ENCODE measurements at regions not wholly inside any gene's neighbourhood (a gene's known extent, or its start where the extent isn't known, plus 50 kb on each side); places are given as distances from the start of the nearest gene placed in this dataset.

GRCh38 chr6:163843218-163843617 is 428.7 kb downstream of the QKI start:
- H3K4me1 ChIP-seq, result no peaks in the 10 kb centered on the region
- no peaks in the 10 kb centered on the region for H3K27me3 ChIP-seq
- intact Hi-C loops (cut with DNase I; ENCODE audit: low total_unique reads) (no loop called here), in situ Hi-C loops (cut with MboI; ENCODE audit: low pct_ligation_motif_present in 1 of 4, low pct_unique_long_range_greater_than_20kb in 1 of 4, low sequenced_read_pairs in 3 of 4) (no loop called here)
- no peak overlapping the region for H3K27ac ChIP-seq
- DNase-seq, result no peak
- 48 to 75% methylated on average over 2 to 3 of the region's 3 CpGs for WGBS, 2 donors (ENCODE audit: low coverage in 1 of 2)
- H3K36me3 ChIP-seq, result no peaks in the 10 kb centered on the region
- no peak for TF ChIP-seq POLR2AphosphoS5 (IDR thresholded peaks at IDR 0.05)
- TF ChIP-seq POLR2A (IDR thresholded peaks at IDR 0.05), result no peak
- TF ChIP-seq EP300 (IDR thresholded peaks at IDR 0.05; ENCODE audit: low read depth), result no peak
- TF ChIP-seq CTCF (IDR thresholded peaks at IDR 0.05), result no peak
- no peak overlapping the region for H3K4me3 ChIP-seq
- H3K9me3 ChIP-seq, result no peaks in the 10 kb centered on the region

GRCh38 chr6:163842467-163842866 is 427.9 kb downstream of the QKI start:
- Histone ChIP-seq H3K9me3 (no peaks in the 10 kb centered on the region), H3K4me1 (peaks cover 0 to 4% (median 2%) of the 10 kb centered on the region in 4 donors), H3K36me3 (no peaks in the 10 kb centered on the region), H3K27me3 (no peaks in the 10 kb centered on the region), H3K4me3 (no peak overlapping the region), H3K27ac (no peak overlapping the region)
- intact Hi-C loops (cut with DNase I; ENCODE audit: low total_unique reads), result no loop called here
- in situ Hi-C loops (cut with MboI; ENCODE audit: low pct_ligation_motif_present in 1 of 4, low pct_unique_long_range_greater_than_20kb in 1 of 4, low sequenced_read_pairs in 3 of 4), result no loop called here
- no peak for DNase-seq
- TF ChIP-seq EP300 (IDR thresholded peaks at IDR 0.05; ENCODE audit: low read depth) (no peak), POLR2A (IDR thresholded peaks at IDR 0.05) (no peak), POLR2AphosphoS5 (IDR thresholded peaks at IDR 0.05) (no peak)

GRCh38 chr6:163841733-163842132 is 427.2 kb downstream of the QKI start:
- DNase-seq, result no peak
- no peak overlapping the region for H3K27ac ChIP-seq
- H3K9me3 ChIP-seq, result no peaks in the 10 kb centered on the region
- no peak overlapping the region for H3K4me3 ChIP-seq
- intact Hi-C loops (cut with DNase I; ENCODE audit: low total_unique reads) (no loop called here), in situ Hi-C loops (cut with MboI; ENCODE audit: low pct_ligation_motif_present in 1 of 4, low pct_unique_long_range_greater_than_20kb in 1 of 4, low sequenced_read_pairs in 3 of 4) (no loop called here)
- no peaks in the 10 kb centered on the region for H3K27me3 ChIP-seq
- H3K36me3 ChIP-seq, result no peaks in the 10 kb centered on the region
- WGBS, 2 donors (ENCODE audit: low coverage in 1 of 2), result 67 to 71% methylated on average over 1 to 3 of the region's 3 CpGs
- TF ChIP-seq EP300 (IDR thresholded peaks at IDR 0.05; ENCODE audit: low read depth), result no peak
- no peak for TF ChIP-seq POLR2AphosphoS5 (IDR thresholded peaks at IDR 0.05)
- no peak for TF ChIP-seq POLR2A (IDR thresholded peaks at IDR 0.05)
- H3K4me1 ChIP-seq, result peaks cover 0 to 8% (median 2%) of the 10 kb centered on the region in 4 donors

GRCh38 chr6:163841326-163841725 is 426.8 kb downstream of the QKI start:
- H3K27me3 ChIP-seq, result no peaks in the 10 kb centered on the region
- no peaks in the 10 kb centered on the region for H3K9me3 ChIP-seq
- TF ChIP-seq POLR2A (IDR thresholded peaks at IDR 0.05), result no peak
- TF ChIP-seq CTCF (IDR thresholded peaks at IDR 0.05), result no peak
- no peak for TF ChIP-seq POLR2AphosphoS5 (IDR thresholded peaks at IDR 0.05)
- TF ChIP-seq EP300 (IDR thresholded peaks at IDR 0.05; ENCODE audit: low read depth), result no peak
- no peak for DNase-seq
- peaks cover 0 to 8% (median 2%) of the 10 kb centered on the region in 4 donors for H3K4me1 ChIP-seq
- no peak overlapping the region for H3K4me3 ChIP-seq
- no peak overlapping the region for H3K27ac ChIP-seq
- H3K36me3 ChIP-seq, result no peaks in the 10 kb centered on the region
- in situ Hi-C loops (cut with MboI; ENCODE audit: low pct_ligation_motif_present in 1 of 4, low pct_unique_long_range_greater_than_20kb in 1 of 4, low sequenced_read_pairs in 3 of 4), result no loop called here
- intact Hi-C loops (cut with DNase I; ENCODE audit: low total_unique reads), result no loop called here
- 0% methylated on average over 1 of the region's 2 CpGs; no CpG with 5 or more reads in 1 of the 2 donors for WGBS, 2 donors (ENCODE audit: low coverage in 1 of 2)

- Histone ChIP-seq H3K9me3 (no peaks in the 10 kb centered on the region), H3K27me3 (no peaks in the 10 kb centered on the region), H3K4me1 (peaks cover 0 to 8% (median 2%) of the 10 kb centered on the region in 4 donors), H3K36me3 (no peaks in the 10 kb centered on the region), H3K27ac (no peak overlapping the region), H3K4me3 (no peak overlapping the region)
- TF ChIP-seq EP300 (IDR thresholded peaks at IDR 0.05; ENCODE audit: low read depth) (no peak), CTCF (IDR thresholded peaks at IDR 0.05) (no peak), POLR2A (IDR thresholded peaks at IDR 0.05) (no peak), POLR2AphosphoS5 (IDR thresholded peaks at IDR 0.05) (no peak)
- WGBS, 2 donors (ENCODE audit: low coverage in 1 of 2), result 78 to 79% methylated on average over 3 of the region's 3 CpGs
- in situ Hi-C loops (cut with MboI; ENCODE audit: low pct_ligation_motif_present in 1 of 4, low pct_unique_long_range_greater_than_20kb in 1 of 4, low sequenced_read_pairs in 3 of 4) (no loop called here), intact Hi-C loops (cut with DNase I; ENCODE audit: low total_unique reads) (no loop called here)
- no peak for DNase-seq
These were observed 426.4 kb downstream of the QKI start for GRCh38 chr6:163840880-163841279.
